ENCODE measurements at regions not wholly inside any gene's neighbourhood (a gene's known extent, or its start where the extent isn't known, plus 50 kb on each side); places are given as distances from the start of the nearest gene placed in this dataset.

GRCh38 chr20:51953731-51954340, 151.5 kb upstream of the SALL4 start:
- no peaks in the 10 kb centered on the region for H3K9me3 ChIP-seq
- in situ Hi-C loops (cut with MboI; ENCODE audit: low pct_ligation_motif_present in 1 of 4, low pct_unique_long_range_greater_than_20kb in 1 of 4, low sequenced_read_pairs in 3 of 4), result loop anchor here in 2 of 4 donors (25.0 kb wide), 1 partner anchor 267 kb away; no protein-coding TSS in a partner anchor
- WGBS, 2 donors (ENCODE audit: low coverage in 1 of 2), result 54 to 76% methylated on average over 3 to 8 of the region's 8 CpGs
- H3K27ac ChIP-seq, result no peak overlapping the region
- TF ChIP-seq CTCF (IDR thresholded peaks at IDR 0.05) (no peak), POLR2AphosphoS5 (IDR thresholded peaks at IDR 0.05) (no peak), POLR2A (IDR thresholded peaks at IDR 0.05) (no peak), EP300 (IDR thresholded peaks at IDR 0.05; ENCODE audit: low read depth) (no peak)
- H3K4me1 ChIP-seq, result no peaks in the 10 kb centered on the region
- no peaks in the 10 kb centered on the region for H3K27me3 ChIP-seq
- no peak for DNase-seq
- no peaks in the 10 kb centered on the region for H3K36me3 ChIP-seq
- no peak overlapping the region for H3K4me3 ChIP-seq
- intact Hi-C loops (cut with DNase I; ENCODE audit: low total_unique reads), result no loop called here

GRCh38 chr20:51950926-51951325, 148.6 kb upstream of the SALL4 start:
- DNase-seq, result no peak
- Histone ChIP-seq H3K36me3 (no peaks in the 10 kb centered on the region), H3K4me3 (no peak overlapping the region), H3K4me1 (no peaks in the 10 kb centered on the region), H3K9me3 (no peaks in the 10 kb centered on the region), H3K27ac (no peak overlapping the region), H3K27me3 (no peaks in the 10 kb centered on the region)
- 60 to 64% methylated on average over 4 of the region's 4 CpGs for WGBS, 2 donors (ENCODE audit: low coverage in 1 of 2)
- in situ Hi-C loops (cut with MboI; ENCODE audit: low pct_ligation_motif_present in 1 of 4, low pct_unique_long_range_greater_than_20kb in 1 of 4, low sequenced_read_pairs in 3 of 4) (loop anchor here in 2 of 4 donors (25.0 kb wide), 1 partner anchor 264 kb away; no protein-coding TSS in a partner anchor), intact Hi-C loops (cut with DNase I; ENCODE audit: low total_unique reads) (no loop called here)
- TF ChIP-seq EP300 (IDR thresholded peaks at IDR 0.05; ENCODE audit: low read depth) (no peak), POLR2A (IDR thresholded peaks at IDR 0.05) (no peak), CTCF (IDR thresholded peaks at IDR 0.05) (no peak), POLR2AphosphoS5 (IDR thresholded peaks at IDR 0.05) (no peak)

GRCh38 chr20:51946586-51946985, 144.3 kb upstream of the SALL4 start:
- intact Hi-C loops (cut with DNase I; ENCODE audit: low total_unique reads), result no loop called here
- in situ Hi-C loops (cut with MboI; ENCODE audit: low pct_ligation_motif_present in 1 of 4, low pct_unique_long_range_greater_than_20kb in 1 of 4, low sequenced_read_pairs in 3 of 4), result no loop called here

GRCh38 chr20:51945881-51946280, 143.6 kb upstream of the SALL4 start:
- WGBS, 2 donors (ENCODE audit: low coverage in 1 of 2), result 91 to 97% methylated on average over 3 to 5 of the region's 5 CpGs

More at GRCh38 chr20:51946586-51946985, 144.3 kb upstream of the SALL4 start:
- no peak for TF ChIP-seq EP300 (IDR thresholded peaks at IDR 0.05; ENCODE audit: low read depth)
- TF ChIP-seq POLR2A (IDR thresholded peaks at IDR 0.05), result no peak
- TF ChIP-seq CTCF (IDR thresholded peaks at IDR 0.05), result no peak
- no peak for TF ChIP-seq POLR2AphosphoS5 (IDR thresholded peaks at IDR 0.05)
- Histone ChIP-seq H3K27ac (no peak overlapping the region), H3K4me3 (no peak overlapping the region), H3K4me1 (no peaks in the 10 kb centered on the region), H3K9me3 (no peaks in the 10 kb centered on the region), H3K27me3 (no peaks in the 10 kb centered on the region), H3K36me3 (no peaks in the 10 kb centered on the region)
- no peak for DNase-seq

More at GRCh38 chr20:51945881-51946280, 143.6 kb upstream of the SALL4 start:
- H3K9me3 ChIP-seq, result no peaks in the 10 kb centered on the region
- H3K4me3 ChIP-seq, result no peak overlapping the region
- TF ChIP-seq CTCF (IDR thresholded peaks at IDR 0.05) (no peak), POLR2A (IDR thresholded peaks at IDR 0.05) (no peak), EP300 (IDR thresholded peaks at IDR 0.05; ENCODE audit: low read depth) (no peak), POLR2AphosphoS5 (IDR thresholded peaks at IDR 0.05) (no peak)
- intact Hi-C loops (cut with DNase I; ENCODE audit: low total_unique reads), result no loop called here
- in situ Hi-C loops (cut with MboI; ENCODE audit: low pct_ligation_motif_present in 1 of 4, low pct_unique_long_range_greater_than_20kb in 1 of 4, low sequenced_read_pairs in 3 of 4), result no loop called here
- H3K36me3 ChIP-seq, result no peaks in the 10 kb centered on the region
- no peaks in the 10 kb centered on the region for H3K27me3 ChIP-seq
- H3K4me1 ChIP-seq, result no peaks in the 10 kb centered on the region
- no peak for DNase-seq
- H3K27ac ChIP-seq, result no peak overlapping the region

Data from transverse colon (tissue), 4 donors.